ENCODE measurements at regions not wholly inside any gene's neighbourhood (a gene's known extent, or its start where the extent isn't known, plus 50 kb on each side); places are given as distances from the start of the nearest gene placed in this dataset.
"Not testable (repeated sequence)": the region's sequence is repeated elsewhere in the genome, so short reads cannot be mapped to it uniquely, and the experiment has no call there.

DNA sequence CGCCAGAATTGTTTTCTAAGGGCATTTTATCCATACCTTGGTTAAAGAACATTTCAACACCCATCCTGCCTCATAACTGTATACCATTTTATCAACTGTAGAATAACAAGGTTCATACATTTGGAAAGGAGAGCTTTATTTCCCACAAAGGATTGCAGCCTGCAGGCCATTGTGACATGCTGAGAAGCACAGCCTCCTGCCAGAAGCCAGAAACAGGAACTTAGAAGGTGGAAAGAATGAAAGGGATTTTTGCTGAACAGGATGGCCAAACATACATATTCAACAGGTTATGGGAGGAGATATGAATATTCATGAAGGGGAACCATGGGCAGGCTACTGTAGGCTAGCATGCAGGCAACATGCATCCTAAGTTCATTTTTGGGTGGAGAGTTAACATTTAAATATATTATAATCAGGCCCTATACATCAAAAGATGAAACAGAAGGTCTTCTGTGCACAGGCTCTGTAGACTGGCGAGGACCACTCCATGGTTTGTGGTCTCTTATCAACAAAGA is 59.9 kb upstream of the DIRAS2 start:
- DNase-seq: no peak
- H3K27ac ChIP-seq (ENCODE audit: low read depth, low read length): no peak overlapping the region
- H3K4me1 Mint-ChIP-seq: no peaks in the 10 kb centered on the region
- no peaks in the 10 kb centered on the region for H3K4me1 ChIP-seq (ENCODE audit: control insufficient read depth, insufficient read depth, low read length)
- H3K9me3 ChIP-seq (ENCODE audit: control insufficient read depth, low read length): no peaks in the 10 kb centered on the region
- no peak overlapping the region for H3K4me3 ChIP-seq (ENCODE audit: low read length)
- H3K36me3 ChIP-seq (ENCODE audit: control insufficient read depth, insufficient read depth, low read length): no peaks in the 10 kb centered on the region
- H3K4me3 Mint-ChIP-seq: no peak overlapping the region
- H3K27ac Mint-ChIP-seq: no peak overlapping the region
- no peaks in the 10 kb centered on the region for H3K9me3 Mint-ChIP-seq
- no peaks in the 10 kb centered on the region for H3K36me3 Mint-ChIP-seq (ENCODE audit: low read depth)
- TF ChIP-seq, protein P1, sequence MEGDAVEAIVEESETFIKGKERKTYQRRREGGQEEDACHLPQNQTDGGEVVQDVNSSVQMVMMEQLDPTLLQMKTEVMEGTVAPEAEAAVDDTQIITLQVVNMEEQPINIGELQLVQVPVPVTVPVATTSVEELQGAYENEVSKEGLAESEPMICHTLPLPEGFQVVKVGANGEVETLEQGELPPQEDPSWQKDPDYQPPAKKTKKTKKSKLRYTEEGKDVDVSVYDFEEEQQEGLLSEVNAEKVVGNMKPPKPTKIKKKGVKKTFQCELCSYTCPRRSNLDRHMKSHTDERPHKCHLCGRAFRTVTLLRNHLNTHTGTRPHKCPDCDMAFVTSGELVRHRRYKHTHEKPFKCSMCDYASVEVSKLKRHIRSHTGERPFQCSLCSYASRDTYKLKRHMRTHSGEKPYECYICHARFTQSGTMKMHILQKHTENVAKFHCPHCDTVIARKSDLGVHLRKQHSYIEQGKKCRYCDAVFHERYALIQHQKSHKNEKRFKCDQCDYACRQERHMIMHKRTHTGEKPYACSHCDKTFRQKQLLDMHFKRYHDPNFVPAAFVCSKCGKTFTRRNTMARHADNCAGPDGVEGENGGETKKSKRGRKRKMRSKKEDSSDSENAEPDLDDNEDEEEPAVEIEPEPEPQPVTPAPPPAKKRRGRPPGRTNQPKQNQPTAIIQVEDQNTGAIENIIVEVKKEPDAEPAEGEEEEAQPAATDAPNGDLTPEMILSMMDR (conservative IDR thresholded peaks at IDR 0.05): no peak
- H3K27me3 Mint-ChIP-seq (ENCODE audit: insufficient read depth): peaks cover 23% of the 10 kb centered on the region
- H3K27me3 ChIP-seq (ENCODE audit: control insufficient read depth, insufficient read depth, low read length, poor library complexity, severe bottlenecking): no peaks in the 10 kb centered on the region
- 92 to 100% methylated on average over 2 of the region's 2 CpGs for WGBS, 2 experiments (ENCODE audit: insufficient coverage in 1 of 2, insufficient read length in 1 of 2)
- H3K9ac ChIP-seq (ENCODE audit: extremely low read depth, low read length, poor library complexity, severe bottlenecking): no peak overlapping the region

- Mint-ChIP-seq H3K4me3 (no peak overlapping the region), H3K27me3 (ENCODE audit: insufficient read depth) (peaks cover 26% of the 10 kb centered on the region), H3K4me1 (no peaks in the 10 kb centered on the region), H3K36me3 (ENCODE audit: low read depth) (no peaks in the 10 kb centered on the region), H3K27ac (no peak overlapping the region), H3K9me3 (no peaks in the 10 kb centered on the region)
- H3K4me3 ChIP-seq (ENCODE audit: low read length): no peak overlapping the region
- H3K9ac ChIP-seq (ENCODE audit: extremely low read depth, low read length, poor library complexity, severe bottlenecking): no peak overlapping the region
- WGBS, 2 experiments (ENCODE audit: insufficient coverage in 1 of 2, insufficient read length in 1 of 2): 90 to 100% methylated on average over 1 to 6 of the region's 6 CpGs
- H3K4me1 ChIP-seq (ENCODE audit: control insufficient read depth, insufficient read depth, low read length): no peaks in the 10 kb centered on the region
- no peak overlapping the region for H3K27ac ChIP-seq (ENCODE audit: low read depth, low read length)
- H3K9me3 ChIP-seq (ENCODE audit: control insufficient read depth, low read length): peaks cover 5% of the 10 kb centered on the region
- no peaks in the 10 kb centered on the region for H3K36me3 ChIP-seq (ENCODE audit: control insufficient read depth, insufficient read depth, low read length)
- H3K27me3 ChIP-seq (ENCODE audit: control insufficient read depth, insufficient read depth, low read length, poor library complexity, severe bottlenecking): no peaks in the 10 kb centered on the region
- TF ChIP-seq, protein P1 (conservative IDR thresholded peaks at IDR 0.05): no peak
- no peak for DNase-seq
These were observed 56.3 kb upstream of the DIRAS2 start for GRCh38 chr9:90698871-90699440.

- WGBS, 2 experiments (ENCODE audit: insufficient coverage in 1 of 2, insufficient read length in 1 of 2): 86 to 96% methylated on average over 3 to 5 of the region's 5 CpGs
- TF ChIP-seq, protein P1 (conservative IDR thresholded peaks at IDR 0.05): no peak
- no peaks in the 10 kb centered on the region for H3K36me3 ChIP-seq (ENCODE audit: control insufficient read depth, insufficient read depth, low read length)
- H3K27ac ChIP-seq (ENCODE audit: low read depth, low read length): no peak overlapping the region
- peaks cover 6% of the 10 kb centered on the region for H3K9me3 ChIP-seq (ENCODE audit: control insufficient read depth, low read length)
- no peak overlapping the region for H3K4me3 ChIP-seq (ENCODE audit: low read length)
- H3K4me1 ChIP-seq (ENCODE audit: control insufficient read depth, insufficient read depth, low read length): no peaks in the 10 kb centered on the region
- no peaks in the 10 kb centered on the region for H3K27me3 ChIP-seq (ENCODE audit: control insufficient read depth, insufficient read depth, low read length, poor library complexity, severe bottlenecking)
- Mint-ChIP-seq H3K27me3 (ENCODE audit: insufficient read depth) (peaks cover 26% of the 10 kb centered on the region), H3K36me3 (ENCODE audit: low read depth) (no peaks in the 10 kb centered on the region), H3K9me3 (no peaks in the 10 kb centered on the region), H3K27ac (no peak overlapping the region), H3K4me3 (no peak overlapping the region), H3K4me1 (no peaks in the 10 kb centered on the region)
- DNase-seq: no peak
- no peak overlapping the region for H3K9ac ChIP-seq (ENCODE audit: extremely low read depth, low read length, poor library complexity, severe bottlenecking)
These were observed 55.2 kb upstream of the DIRAS2 start for GRCh38 chr9:90697808-90698207.

DNA sequence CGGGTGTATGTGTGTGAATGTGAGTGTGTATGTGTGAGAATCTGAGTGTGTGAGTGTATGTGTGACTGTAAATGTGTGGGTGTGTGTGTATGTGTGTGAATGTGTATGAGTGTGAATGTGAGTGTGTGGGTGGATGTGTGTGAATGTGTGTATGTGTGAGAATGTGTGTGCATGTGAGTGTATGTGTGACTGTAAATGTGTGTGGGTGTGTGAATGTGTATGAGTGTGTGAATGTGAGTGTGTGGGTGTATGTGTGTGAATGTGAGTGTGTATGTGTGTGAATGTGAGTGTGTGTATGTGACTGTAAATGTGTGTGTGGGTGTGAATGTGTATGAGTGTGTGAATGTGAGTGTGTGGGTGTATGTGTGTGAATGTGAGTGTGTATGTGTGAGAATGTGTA is 51.6 kb upstream of the DIRAS2 start:
- H3K27ac ChIP-seq (ENCODE audit: low read depth, low read length): not testable (repeated sequence)
- 53 to 68% methylated on average over 1 of the region's 1 CpG for WGBS, 2 experiments (ENCODE audit: insufficient coverage in 1 of 2, insufficient read length in 1 of 2)

More for the DNA sequence above, 51.6 kb upstream of the DIRAS2 start:
- not testable (repeated sequence) for H3K4me1 ChIP-seq (ENCODE audit: control insufficient read depth, insufficient read depth, low read length); DNase-seq; H3K4me3 ChIP-seq (ENCODE audit: low read length); H3K27ac Mint-ChIP-seq; H3K9ac ChIP-seq (ENCODE audit: extremely low read depth, low read length, poor library complexity, severe bottlenecking); H3K27me3 ChIP-seq (ENCODE audit: control insufficient read depth, insufficient read depth, low read length, poor library complexity, severe bottlenecking); H3K9me3 ChIP-seq (ENCODE audit: control insufficient read depth, low read length); H3K4me3 Mint-ChIP-seq; H3K36me3 Mint-ChIP-seq (ENCODE audit: low read depth); H3K36me3 ChIP-seq (ENCODE audit: control insufficient read depth, insufficient read depth, low read length); H3K4me1 Mint-ChIP-seq
- Mint-ChIP-seq H3K9me3 (peaks cover 10% of the 10 kb centered on the region), H3K27me3 (ENCODE audit: insufficient read depth) (peaks cover 14% of the 10 kb centered on the region)

All from endodermal cell (in vitro differentiated cells).